Umbilical cord (tissue), 1 donor: ENCODE measurements at regions not wholly inside any gene's neighbourhood (a gene's known extent, or its start where the extent isn't known, plus 50 kb on each side); places are given as distances from the start of the nearest gene placed in this dataset.
A peak's percentile ranks its signal among the peaks of the same experiment; 100 is the strongest.
"Not testable (repeated sequence)": the region's sequence is repeated elsewhere in the genome, so short reads cannot be mapped to it uniquely, and the experiment has no call there.

Experiments used
- DNase-seq: peaks from one replicate; pipeline ENCODE4 v3.0.0-alpha.2; 2015; ENCODE audit warnings: low spot score

GRCh38 chr1:83097715-83098114 is 901.2 kb downstream of the TTLL7 start:
- no peak for DNase-seq

DNA sequence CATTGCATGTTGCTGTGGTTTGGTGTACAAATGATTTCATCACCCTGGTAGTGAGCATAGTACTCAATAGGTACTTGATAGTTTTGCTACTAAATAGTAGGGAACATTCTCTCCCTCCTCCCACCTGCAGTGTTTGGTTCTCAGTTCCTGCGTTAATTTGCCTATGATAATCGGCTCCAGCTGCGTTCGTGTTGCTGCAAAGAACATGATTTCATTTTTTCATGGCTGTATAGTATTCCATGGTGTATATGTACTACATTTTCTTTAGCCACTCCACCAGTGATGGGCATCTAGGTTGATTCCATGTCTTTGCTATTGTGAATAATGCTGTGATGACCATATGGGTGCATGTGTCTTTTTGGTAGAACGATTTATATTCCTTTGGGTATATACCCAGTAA is 903.4 kb downstream of the TTLL7 start:
- DNase-seq = no peak

GRCh38 chr1:83090195-83090594 is 908.7 kb downstream of the TTLL7 start:
- DNase-seq = no peak

- DNase-seq = no peak
Measured at GRCh38 chr1:83087851-83088250, 911.1 kb downstream of the TTLL7 start.

DNA sequence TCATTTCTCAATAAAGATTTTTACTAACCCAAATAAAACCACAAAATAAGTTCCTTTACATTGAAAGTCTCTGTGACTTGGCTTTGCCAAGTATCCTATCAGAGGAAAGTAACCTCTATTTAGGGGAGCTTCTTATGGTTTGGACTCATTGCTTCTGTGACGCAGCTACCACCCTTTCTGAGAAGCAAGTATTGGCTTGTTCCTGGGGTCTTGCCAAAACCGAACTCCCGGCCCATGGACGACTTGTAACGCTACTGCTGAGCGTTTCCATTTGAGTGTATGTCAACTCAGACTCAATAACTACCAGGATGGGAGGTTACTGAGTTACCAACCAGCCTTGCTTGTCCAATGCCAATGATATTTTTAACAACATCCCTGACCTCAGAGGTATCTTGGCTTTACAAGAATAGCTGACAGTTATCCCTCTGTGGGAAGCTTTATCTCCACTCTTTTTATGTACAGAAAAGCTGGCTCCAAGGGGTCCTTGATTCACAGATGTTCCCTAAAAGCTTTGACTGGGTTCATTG is 911.9 kb downstream of the TTLL7 start:
- DNase-seq = no peak

- no peak for DNase-seq
Measured at GRCh38 chr1:83086346-83086745, 912.6 kb downstream of the TTLL7 start.

DNA sequence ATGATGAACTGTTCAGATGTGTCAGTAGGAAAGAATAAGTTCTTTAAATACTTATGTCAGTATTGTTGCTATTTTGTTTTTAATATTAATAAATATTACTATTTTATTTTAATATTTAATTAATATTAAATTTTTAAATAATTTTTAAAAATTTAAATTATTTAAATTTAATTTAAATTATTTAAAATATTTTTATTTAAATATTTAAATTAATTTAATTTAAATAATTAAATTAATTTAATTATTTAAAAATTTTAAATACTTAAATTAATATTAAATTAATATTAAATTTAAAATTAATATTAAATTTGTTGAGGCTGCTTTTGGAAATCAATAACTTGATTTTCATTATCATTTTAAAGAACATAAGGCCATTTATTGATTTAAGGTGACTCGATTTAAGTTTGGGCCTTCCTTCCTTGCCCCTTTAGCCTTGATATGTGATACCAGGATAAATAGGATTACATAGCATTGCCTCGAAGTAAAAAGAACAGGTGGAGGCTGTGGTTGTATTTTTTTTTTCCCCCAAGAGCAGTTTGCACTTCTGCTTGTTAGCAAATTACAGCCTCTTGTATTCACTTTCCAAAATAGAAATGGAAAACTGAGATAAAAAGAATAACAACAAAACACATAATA is 915.2 kb downstream of the TTLL7 start:
- no peak for DNase-seq

DNA sequence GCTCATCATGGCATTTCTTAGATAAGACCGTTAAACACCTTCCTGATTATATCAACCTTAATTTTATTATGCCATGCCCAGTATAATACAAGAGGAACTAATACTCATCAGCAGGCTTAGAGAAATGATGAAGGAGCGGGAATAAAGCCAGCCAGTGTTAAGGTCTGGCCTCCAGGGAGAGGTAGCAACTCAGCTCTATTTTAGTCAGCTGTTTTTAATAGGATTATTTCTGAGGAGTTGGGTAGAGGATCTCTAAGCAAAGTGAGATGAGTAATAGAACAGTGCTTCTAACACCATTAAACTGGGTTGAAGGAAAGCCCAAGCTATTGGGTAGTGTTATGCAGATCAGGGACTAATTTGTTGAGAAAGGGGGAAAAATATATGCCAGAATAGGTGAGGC is 921.5 kb downstream of the TTLL7 start:
- DNase-seq = no peak

- DNase-seq = no peak
Measured at GRCh38 chr1:83075107-83075506, 923.8 kb downstream of the TTLL7 start.

DNA sequence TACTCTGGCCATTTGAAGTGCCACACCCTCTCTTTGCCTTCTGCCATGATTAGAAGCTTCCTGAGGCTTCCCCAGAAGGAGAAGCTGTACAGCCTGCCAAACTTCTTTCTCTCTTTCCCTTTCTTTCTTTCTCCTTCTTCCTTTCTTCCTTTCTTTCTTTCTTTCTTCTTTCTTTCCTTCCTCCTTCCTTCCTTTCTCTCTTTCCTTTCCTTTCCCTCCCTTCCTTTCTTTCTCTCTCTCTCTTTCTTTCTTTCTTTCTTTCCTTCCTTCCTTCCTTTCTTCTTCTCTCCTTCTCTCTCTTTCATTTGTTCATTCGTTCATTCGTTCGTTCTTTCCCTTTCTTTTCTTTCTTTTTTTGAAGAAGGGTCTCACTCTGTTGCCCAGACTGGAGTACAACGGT is 931.0 kb downstream of the TTLL7 start:
- no peak for DNase-seq

DNA sequence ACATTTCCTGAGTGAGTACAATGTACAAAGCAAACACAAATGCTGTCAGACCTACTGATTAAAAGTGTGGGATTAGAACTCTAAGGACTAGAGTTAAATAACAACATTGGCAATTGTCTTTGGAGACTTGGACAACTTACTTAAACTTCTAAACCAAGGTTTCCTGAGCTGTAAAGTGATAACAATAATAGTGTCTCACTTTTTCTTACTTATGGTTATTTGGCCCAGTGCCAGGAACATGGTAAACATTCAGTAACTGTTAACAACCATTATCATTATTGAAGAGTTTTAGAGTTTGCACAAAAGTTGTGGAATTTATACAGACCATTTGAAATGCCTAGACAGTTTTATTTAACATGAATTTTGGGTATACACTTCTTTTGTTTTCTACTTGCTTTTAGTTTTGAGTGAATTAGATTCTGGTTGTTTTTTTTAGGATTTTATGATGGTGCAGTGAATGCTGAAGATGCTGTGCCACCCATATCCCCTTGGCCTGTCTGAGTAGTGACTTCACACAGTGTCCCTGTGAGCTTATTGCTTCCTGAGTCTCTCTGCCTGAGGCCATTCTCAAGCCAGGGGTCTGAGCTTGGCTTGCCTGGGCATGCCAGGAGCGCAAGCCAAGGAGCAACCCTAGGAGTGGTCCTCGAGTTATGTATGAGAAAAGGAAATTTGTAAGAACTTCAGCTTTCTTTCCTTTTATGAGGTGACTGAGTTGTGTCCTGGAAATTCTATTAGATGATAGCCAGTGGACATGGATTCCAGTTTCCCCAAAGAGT is 932.8 kb downstream of the TTLL7 start:
- DNase-seq = no peak

DNA sequence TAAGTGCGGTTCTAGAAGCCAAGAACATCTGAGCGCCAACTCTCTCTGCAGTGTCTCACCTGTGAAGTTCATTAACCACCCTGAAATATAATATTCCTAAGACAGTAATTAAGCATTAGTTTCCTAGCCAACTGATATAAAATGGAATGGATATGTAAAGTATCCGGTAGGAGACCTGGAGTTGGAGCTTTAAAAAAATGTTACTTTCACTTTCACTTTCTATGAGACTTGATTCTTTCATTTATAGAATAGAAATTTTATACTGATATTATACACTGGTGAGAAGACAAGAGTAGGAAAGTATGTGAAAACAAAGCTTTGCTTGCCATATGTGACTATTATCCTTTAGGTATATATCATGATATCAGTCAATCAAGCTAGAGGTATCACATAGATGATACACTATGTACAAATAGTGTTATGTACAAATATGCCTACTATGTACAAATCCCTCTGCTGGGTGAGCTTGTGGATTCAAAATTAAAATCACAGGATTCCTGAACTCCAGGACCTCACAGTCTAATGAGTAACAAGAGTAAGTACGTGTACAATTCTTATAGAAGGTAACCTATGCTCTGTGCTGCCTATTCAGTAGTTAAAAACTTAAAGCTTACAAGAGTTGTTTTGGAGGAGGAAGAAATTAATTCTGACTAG is 934.2 kb downstream of the TTLL7 start:
- no peak for DNase-seq

DNA sequence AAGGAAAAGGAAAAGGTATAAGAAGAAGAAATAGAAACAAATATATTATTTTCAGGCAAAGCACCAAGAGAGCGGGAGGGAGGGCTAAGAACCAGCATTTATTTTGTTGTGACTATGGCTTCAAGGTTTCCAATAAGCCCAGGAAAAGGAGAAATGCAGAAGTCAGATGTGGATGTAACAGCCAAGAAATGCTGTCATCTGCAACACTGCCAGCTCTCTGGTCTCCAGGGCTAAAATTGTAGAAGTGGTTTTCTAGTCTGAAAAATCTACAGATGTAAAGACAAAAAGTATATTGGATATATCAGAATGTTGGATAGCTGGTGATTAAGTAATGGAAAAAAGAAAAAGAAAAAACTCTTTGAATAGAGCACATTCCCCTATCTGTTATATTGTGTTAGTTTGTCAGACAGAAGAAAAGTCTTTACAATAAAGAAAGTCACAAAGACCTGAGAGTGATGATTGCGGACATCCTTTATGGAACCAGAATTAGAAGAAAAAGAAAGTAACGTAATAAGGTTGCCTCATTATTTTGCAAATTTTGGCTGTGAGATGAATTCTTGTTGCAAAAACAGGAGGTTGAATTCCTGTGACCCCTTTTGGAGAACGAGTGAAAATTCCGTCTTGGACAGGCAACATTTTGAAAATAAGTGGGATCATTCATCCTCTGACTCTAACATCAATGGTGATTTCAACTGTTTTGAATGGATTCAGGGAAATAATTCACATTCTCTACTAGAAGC is 938.1 kb downstream of the TTLL7 start:
- no peak for DNase-seq

DNA sequence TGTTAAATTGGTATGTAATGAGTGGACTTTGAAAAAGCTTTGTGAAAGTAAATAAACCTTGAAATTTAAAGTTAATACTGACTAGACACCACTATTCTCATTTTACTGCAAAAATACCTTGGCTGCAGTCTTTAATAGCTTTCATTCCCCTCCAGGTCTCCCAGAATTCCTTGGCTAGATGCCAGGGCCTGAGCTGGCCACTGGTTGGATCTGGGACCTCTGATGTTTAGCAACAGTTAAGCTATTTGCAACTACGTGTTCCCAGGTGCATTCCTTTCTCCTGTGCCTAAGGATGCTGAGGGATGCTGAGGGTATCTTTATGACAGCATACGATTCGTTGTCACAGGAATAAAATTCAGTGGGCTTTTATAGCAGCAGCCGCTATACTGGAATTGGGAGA is 938.7 kb downstream of the TTLL7 start:
- peak; percentile 4 for DNase-seq

GRCh38 chr1:83058327-83058726 is 940.6 kb downstream of the TTLL7 start:
- DNase-seq = no peak

DNA sequence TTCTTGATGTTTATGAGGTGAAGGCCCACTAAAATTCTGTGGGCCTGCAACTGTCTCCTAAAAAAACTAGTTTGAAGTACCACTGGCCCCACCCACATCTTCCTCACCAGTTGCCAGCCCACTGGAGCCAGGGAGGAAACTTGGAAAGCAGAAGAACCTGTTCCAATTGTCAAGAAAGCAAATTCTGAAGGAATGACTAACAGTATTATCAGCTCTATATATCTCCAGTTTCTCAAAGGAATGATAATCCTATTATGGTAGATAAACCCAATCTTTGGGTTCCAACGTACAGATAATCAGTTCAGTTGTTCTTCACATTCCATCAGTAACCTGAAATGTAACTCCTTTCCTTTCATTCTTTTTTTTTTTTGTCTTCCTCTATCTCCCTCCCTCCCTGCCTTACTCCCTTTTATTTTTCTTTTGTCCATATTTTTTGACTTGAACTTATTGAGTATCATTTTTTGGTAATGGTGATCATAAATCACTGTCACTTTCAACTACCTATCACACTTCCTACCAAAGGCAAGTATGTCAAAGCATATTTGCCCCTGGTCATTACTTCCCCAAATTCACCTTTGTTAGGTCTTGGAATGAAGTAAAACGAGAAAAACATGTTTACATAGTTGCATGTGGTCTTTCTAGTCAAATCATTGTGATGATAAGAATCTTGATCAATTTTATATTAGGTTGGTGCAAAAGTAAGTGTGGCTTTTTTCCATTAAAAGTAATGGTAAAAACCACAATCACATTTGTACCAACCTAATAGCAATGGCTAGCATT is 943.4 kb downstream of the TTLL7 start:
- no peak for DNase-seq

DNA sequence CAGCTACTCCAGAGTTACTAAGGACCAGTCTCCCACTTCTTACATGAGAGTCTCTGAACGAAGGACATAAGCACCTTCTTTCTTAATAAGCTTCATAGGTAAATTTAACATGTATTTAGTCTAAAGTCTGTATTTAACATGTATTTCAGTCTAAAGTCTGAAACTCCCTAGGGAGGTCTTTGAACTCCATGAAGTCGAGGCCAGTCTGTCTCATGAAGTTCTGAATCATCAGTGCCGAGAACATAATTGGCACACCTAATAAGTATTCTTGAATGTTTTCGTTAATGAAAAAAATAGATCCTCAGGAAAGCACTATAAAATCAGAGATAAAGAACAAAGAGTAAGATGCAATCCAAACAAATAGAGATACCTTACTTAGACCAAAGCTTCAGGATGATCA is 945.5 kb downstream of the TTLL7 start:
- no peak for DNase-seq

DNA sequence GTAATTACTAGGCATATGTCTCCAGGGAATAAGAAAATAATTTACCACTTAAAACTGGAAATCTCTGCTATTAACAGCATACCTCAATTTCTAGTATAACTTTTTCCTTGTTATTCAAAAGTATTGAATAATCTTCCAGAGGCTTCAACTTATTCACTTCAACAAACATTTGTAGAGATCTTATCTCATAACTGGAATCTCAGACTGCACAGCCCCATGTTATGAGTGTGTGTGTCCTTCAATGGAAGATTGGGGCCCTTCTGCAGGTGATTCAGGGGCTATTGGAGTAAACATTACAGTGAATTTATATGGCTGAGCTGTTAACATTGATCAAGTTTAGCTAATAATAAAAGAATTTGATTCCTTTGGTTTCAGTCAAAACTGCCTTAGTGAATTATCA is 946.1 kb downstream of the TTLL7 start:
- no peak for DNase-seq

GRCh38 chr1:83051053-83051452 is 947.9 kb downstream of the TTLL7 start:
- not testable (repeated sequence) for DNase-seq

DNA sequence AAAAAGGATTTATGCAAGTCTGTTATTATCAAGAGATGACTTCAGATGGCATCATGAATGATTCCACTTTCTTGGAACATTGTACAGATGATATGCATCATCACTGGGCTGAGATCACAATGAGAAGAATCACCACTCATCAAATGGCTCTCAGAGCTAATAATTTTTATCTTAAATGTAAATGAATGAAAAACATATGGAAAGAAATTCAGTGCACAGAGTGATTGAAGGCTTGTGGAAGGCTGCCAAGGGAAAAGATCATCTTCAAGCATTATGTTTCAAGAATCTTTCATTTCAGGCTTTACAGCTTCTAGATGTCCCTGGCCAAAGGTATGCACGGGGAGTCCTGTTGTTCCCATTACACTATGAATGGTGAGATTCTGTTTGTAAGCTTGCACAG is 955.7 kb downstream of the TTLL7 start:
- DNase-seq = no peak

- DNase-seq = not testable (repeated sequence)
Measured at GRCh38 chr1:83039091-83039490, 959.8 kb downstream of the TTLL7 start.
